NCI-H774 (cell line): ENCODE measurements at regions not wholly inside any gene's neighbourhood (a gene's known extent, or its start where the extent isn't known, plus 50 kb on each side); places are given as distances from the start of the nearest gene placed in this dataset.
"Not testable (repeated sequence)": the region's sequence is repeated elsewhere in the genome, so short reads cannot be mapped to it uniquely, and the experiment has no call there.

ENCODE experiments used
- DNase-seq: peaks from one replicate; lab custom pipeline; 2025; lab: John Stamatoyannopoulos, UW

DNA sequence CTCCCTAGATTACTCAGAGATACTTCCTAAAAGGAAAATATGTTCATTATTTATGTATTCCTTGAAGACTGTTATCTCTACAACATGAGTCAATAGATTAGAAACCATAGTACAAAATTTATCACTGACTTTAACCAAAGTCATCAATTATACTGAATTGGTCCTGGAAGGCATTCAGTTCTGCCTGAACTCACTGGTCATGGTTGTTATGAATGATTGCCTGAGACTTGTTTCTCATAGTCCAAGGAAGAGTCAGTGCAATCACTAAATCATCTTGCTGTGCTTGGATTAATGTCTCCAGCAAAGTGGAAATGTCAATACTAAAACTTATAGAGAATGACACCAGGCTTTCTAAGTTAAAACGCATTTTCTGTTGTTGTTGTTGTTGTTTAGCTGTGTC, 878.6 kb upstream of the MANEA start:
- DNase-seq: no peak

GRCh38 chr6:94687255-94687654, 890.1 kb upstream of the MANEA start:
- not testable (repeated sequence) for DNase-seq

DNA sequence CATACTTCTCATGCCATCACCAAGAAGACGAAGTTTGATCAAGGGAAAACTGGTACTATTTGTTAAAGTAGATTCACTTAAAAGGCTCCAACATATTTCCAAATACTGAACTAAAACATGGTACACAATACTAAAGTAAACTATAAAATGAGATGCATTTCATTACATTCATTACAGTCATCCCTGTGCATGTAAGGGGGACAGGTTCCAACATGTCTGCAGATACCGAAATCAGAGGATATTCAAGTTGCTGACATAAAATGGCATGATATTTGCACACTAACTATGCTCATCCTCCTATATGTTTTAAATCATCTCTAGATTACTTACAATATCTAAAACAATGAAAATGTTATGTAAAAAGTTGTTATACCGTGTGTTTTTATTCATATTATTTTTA, 893.9 kb upstream of the MANEA start:
- no peak for DNase-seq

- no peak for DNase-seq
These were observed 896.6 kb upstream of the MANEA start for GRCh38 chr6:94680669-94681212.

DNA sequence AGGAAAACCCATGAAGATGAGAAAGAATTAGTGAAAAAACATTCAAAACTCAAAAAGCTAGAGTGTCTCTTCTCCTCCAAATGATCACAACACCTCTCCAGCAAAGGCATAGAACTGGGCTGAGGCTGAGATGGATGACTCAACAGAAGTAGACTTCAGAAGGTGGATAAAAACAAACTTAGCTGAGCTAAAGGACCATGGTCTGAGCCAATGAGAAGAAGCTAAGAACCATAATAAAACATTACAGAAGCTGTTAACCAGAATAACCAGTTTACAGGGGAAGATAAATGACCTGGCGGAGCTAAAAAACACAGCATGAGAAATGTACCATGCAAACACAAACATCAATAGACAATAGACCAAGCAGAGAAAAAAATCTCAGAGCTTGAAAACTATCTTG, 904.1 kb upstream of the MANEA start:
- DNase-seq: no peak

- no peak for DNase-seq
These were observed 907.3 kb upstream of the MANEA start for GRCh38 chr6:94670017-94670416.

- DNase-seq: no peak
These were observed 908.5 kb upstream of the MANEA start for GRCh38 chr6:94668876-94669275.

- DNase-seq: no peak
These were observed 918.4 kb upstream of the MANEA start for GRCh38 chr6:94658929-94659328.

- no peak for DNase-seq
These were observed 926.1 kb upstream of the MANEA start for GRCh38 chr6:94651239-94651638.

DNA sequence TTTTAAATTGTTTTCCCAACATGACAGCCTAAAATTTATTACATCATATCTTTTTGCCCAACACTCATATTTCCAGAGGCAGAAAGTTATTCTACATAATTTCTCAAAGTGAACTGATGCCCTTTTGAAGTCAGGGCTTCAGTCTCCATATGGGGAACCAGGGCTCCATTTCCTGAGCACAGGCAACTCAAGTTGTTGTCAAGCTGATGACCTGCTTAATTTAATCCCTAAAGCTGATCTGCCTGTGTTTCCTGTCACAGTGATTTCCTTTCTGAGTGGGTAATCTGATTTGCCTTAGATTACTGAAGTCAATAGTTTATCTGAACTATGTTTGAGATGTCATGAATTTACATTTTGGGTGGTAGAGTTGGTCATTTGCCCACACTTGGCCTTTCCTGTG, 932.1 kb upstream of the MANEA start:
- no peak for DNase-seq

- no peak for DNase-seq
These were observed 937.8 kb upstream of the MANEA start for GRCh38 chr6:94639564-94639963.

- DNase-seq: no peak
These were observed 940.5 kb upstream of the MANEA start for GRCh38 chr6:94636780-94637385.

- DNase-seq: no peak
These were observed 953.7 kb upstream of the MANEA start for GRCh38 chr6:94623586-94623985.

GRCh38 chr6:94622783-94623182, 954.6 kb upstream of the MANEA start:
- DNase-seq: no peak

- DNase-seq: no peak
These were observed 976.7 kb upstream of the MANEA start for GRCh38 chr6:94600636-94601035.

DNA sequence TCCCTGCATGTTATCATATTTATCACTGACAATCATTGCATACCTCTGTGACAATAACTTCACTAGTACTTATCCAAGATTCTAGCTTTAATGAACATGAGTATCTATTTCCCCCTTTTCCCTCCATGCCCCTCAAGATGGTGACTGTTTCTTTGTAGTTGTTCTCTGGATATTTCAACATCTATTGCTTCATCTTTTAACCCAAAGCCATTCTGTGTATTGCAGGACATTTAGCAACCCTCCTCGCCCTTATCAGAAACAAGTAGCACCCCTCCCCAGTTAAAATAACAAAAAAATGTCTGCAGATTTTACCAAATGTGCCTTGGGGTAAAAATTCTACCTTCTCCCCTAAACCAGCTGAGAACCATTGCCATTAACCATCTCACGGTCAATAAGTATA, 979.8 kb upstream of the MANEA start:
- no peak for DNase-seq

GRCh38 chr6:94590416-94590815, 986.9 kb upstream of the MANEA start:
- DNase-seq: no peak

- DNase-seq: no peak
These were observed 989.0 kb upstream of the MANEA start for GRCh38 chr6:94588301-94588700.

DNA sequence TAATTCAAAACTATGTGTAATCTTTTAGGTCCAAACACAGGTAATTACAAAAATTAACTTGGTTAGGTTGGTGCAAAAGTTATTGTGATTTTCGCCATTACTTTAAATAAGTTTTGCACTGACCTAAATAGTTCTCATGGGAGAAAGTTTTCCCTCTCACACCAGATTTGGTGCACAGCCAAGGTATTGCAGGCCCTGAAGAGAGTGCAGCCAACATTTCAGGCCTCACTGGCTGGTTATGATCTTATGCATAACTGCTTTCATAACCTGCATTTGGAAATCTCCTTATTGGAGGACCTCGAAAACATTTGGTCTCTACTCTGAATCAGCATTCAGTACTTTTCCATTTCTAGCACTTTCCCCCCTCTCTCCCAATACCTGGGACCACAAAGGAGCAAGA, 993.1 kb upstream of the MANEA start:
- DNase-seq: no peak

GRCh38 chr6:94570581-94570980, 1006.8 kb upstream of the MANEA start:
- DNase-seq: no peak

GRCh38 chr6:94562846-94563245, 1014.5 kb upstream of the MANEA start:
- no peak for DNase-seq

- no peak for DNase-seq
These were observed 1017.4 kb upstream of the MANEA start for GRCh38 chr6:94559829-94560537.

DNA sequence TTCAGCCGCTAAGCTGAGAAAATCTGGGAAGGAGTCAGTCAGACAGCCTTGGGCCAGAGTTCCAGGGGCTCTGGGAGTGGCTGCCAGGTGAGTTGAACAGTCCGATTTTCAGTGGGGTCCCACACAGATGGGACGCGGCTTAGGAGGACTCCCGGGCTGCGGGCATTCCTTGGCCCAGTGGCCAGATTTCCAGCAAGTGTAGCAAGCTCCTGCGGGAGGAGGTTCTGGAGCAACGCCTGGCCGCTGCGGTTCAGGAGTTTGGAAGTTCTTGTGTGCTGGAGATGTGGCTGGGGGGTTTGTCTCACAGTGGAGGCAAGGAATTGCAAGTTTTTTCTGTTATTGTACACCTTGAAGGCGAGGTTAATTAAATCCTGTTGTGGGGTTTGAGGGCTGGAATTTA, 1020.1 kb upstream of the MANEA start:
- not testable (repeated sequence) for DNase-seq

- no peak for DNase-seq
These were observed 1029.1 kb upstream of the MANEA start for GRCh38 chr6:94548201-94548600.
